Fibroblast of lung (primary cell): ENCODE measurements at regions not wholly inside any gene's neighbourhood (a gene's known extent, or its start where the extent isn't known, plus 50 kb on each side); places are given as distances from the start of the nearest gene placed in this dataset.

Source experiments
- CTCF ChIP-seq, 2 donors: IDR thresholded peaks in 1 of 2; conservative IDR thresholded peaks in 1 of 2; 1 replicate in 1 of 2; 2 replicates in 1 of 2; pipeline ENCODE4 v1.5.1; 2011 to 2012; ENCODE audit warnings: low read length in 2 of 2, control low read depth in 1 of 2, inconsistent platforms in 1 of 2, low read depth in 1 of 2, mild to moderate bottlenecking in 1 of 2
- EZH2 ChIP-seq: IDR thresholded peaks from 2 replicates; pipeline ENCODE4 v1.5.1; 2012; ENCODE audit warnings: low read length, control low read depth, mild to moderate bottlenecking; ENCODE audit errors: missing control alignments

DNA sequence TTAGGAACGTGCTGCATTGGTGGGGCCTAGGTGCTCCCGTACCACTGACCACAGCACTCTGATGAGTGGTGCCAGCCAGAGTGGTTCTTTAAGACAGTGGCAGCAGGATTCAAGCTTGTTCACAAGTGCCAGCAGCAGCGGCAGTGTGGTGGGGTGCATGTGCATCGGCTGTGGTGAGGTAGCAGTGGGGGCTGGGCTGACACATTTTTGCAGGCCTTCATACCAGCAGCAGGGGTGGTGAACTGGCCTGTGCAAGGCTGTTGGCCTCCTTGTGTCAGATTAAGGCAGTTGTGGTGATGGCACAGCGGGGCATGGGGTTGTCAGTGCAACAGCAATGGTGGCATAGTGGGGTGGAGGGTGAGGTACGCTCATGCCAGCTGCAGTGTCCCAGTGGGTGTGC, 131.4 kb downstream of the PABPC4L start:
- TF ChIP-seq CTCF (conservative IDR thresholded peaks at IDR 0.05 in 1 of 2, IDR thresholded peaks at IDR 0.05 in 1 of 2; ENCODE audit: low read depth in 1 of 2, low read length in 2 of 2) (no peak), EZH2 (no peak)
